Heart left ventricle (tissue), 13 donors: ENCODE measurements at regions not wholly inside any gene's neighbourhood (a gene's known extent, or its start where the extent isn't known, plus 50 kb on each side); places are given as distances from the start of the nearest gene placed in this dataset.

Experiments used
- POLR2A ChIP-seq, 2 donors: fragments of 450-650 bp; IDR thresholded peaks; one replicate each; pipeline ENCODE4 v1.6.1; 2017; ENCODE audit warnings: antibody characterized with exemption in 2 of 2, mild to moderate bottlenecking in 2 of 2, moderate library complexity in 2 of 2
- TF ChIP-seq, protein P1 (sequence below), 12 donors: fragments of 200-600 bp; sonication (generic) in 4 of 12; IDR thresholded peaks; one replicate each; pipeline versions ENCODE4 v1.5.0 to v1.8.0; 2018 to 2022; ENCODE audit warnings: antibody characterized with exemption in 12 of 12, mild to moderate bottlenecking in 5 of 12
- donor health status: ischemic (EF 13 %, LVEDD 7.1; RV severe dilation, severe dysfunction).
- donor health status: DM: no; HTN: yes; CAD: no.
- donor health status: DM: no; HTN: no; CAD: no.
- donor health status: ischemic (EF 25% LVEDD 6.9; RV normal size, moderate dysfunction).
- donor health status: ischemic (EF 25% LVEDD 5.7; RV mildly dilated, moderate dysfunction).
- donor health status: ischemic (EF 35%, LVEDD 5.7; RV mildly dilated, moderate dysfunction).
- donor health status: nonischemic (EF 11% LVEDD 7.7; RV severe dilation, severe dysfunction).
- donor health status: DM: yes; HTN: yes; CAD: no.
- donor health status: PGD.
- donor health status: ischemic (EF 29% LVEDD 5.4; RV normal size, mild dysfunction).
- donor health status: nonischemic (EF 23%, LVEDD 6.1; RV moderate dilation, normal function).

DNA sequence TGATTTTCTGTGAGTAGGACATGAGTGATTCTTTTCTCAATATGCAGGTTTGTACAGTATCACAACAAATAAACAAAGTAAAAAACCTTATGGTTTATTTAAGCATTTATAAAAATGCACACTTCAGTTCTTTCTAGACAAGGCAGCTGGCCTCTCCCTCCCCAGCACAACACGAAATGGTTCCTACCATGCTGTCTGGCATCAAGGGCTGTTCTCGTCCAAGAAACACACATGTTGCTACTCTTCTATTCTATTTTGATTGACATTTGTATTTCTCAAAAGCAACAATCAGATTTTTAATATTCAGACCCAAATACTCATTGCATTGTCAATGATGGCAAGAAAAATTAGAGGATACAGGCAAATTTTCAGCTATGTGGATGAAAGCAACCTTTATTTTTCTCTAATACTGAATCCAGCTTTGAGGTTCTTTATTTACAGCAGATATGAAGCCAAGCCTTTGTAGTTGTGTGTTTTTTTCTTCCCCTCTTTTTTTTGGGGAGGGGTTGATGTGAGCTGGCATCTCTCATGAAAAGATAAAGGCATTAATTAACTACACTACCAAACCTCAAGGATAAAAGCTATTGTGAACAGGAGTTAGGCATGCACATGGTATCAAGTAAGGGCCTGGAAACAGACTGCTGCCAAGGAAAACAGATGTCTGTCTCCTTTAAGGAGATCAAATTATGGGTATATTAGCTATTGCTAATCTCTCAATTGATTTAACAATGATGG, 96.4 kb upstream of the PREP start:
- TF ChIP-seq, protein P1, sequence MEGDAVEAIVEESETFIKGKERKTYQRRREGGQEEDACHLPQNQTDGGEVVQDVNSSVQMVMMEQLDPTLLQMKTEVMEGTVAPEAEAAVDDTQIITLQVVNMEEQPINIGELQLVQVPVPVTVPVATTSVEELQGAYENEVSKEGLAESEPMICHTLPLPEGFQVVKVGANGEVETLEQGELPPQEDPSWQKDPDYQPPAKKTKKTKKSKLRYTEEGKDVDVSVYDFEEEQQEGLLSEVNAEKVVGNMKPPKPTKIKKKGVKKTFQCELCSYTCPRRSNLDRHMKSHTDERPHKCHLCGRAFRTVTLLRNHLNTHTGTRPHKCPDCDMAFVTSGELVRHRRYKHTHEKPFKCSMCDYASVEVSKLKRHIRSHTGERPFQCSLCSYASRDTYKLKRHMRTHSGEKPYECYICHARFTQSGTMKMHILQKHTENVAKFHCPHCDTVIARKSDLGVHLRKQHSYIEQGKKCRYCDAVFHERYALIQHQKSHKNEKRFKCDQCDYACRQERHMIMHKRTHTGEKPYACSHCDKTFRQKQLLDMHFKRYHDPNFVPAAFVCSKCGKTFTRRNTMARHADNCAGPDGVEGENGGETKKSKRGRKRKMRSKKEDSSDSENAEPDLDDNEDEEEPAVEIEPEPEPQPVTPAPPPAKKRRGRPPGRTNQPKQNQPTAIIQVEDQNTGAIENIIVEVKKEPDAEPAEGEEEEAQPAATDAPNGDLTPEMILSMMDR (IDR thresholded peaks at IDR 0.05): no peak
- TF ChIP-seq POLR2A (IDR thresholded peaks at IDR 0.05): no peak
